GM12878 (cell line): ENCODE measurements at regions not wholly inside any gene's neighbourhood (a gene's known extent, or its start where the extent isn't known, plus 50 kb on each side); places are given as distances from the start of the nearest gene placed in this dataset.

ENCODE experiments used
- ATAC-seq: fragments of 200-7000 bp; cut with Tn5 transposase; 3 replicates; pipeline ENCODE4 v1.9.1; 2020; ENCODE audit warnings: mild to moderate bottlenecking, moderate library complexity
- BruUV-seq: library from RNA; stranded (reverse); fragments of 400-500 nt; replicated peaks from 2 replicates; lab custom pipeline; 2021; lab: Mats Ljungman, UMichigan
- CTCF ChIA-PET: fragments of 300-600 bp; sonication (Branson Sonifier 250); formaldehyde crosslinking; extraction: SDS; loops from one replicate; lab custom pipeline; 2021; ENCODE audit warnings: inconsistent platforms; lab: Yijun Ruan, JAX
- POLR2A ChIA-PET: fragments of 350-600 bp; formaldehyde crosslinking; extraction: SDS; loops from one replicate; lab custom pipeline; 2021; ENCODE audit warnings: inconsistent platforms; lab: Charles Lee
- RAD21 ChIA-PET: fragments of 300-600 bp; sonication (Branson Sonifier 250); formaldehyde crosslinking; loops from one replicate; lab custom pipeline; 2023; ENCODE audit warnings: antibody characterized with exemption; ENCODE audit not compliant: unreplicated experiment; lab: Charles Lee
- SMC1A ChIA-PET: fragments of 300-600 bp; sonication (Branson Sonifier 250); formaldehyde crosslinking; loops from one replicate; lab custom pipeline; 2023; ENCODE audit not compliant: unreplicated experiment, uncharacterized antibody; lab: Charles Lee
- DNase-seq: peaks from one replicate; pipeline ENCODE4 v3.0.0-alpha.2; 2011; ENCODE audit warnings: low read depth, low spot score
- FAIRE-seq: peaks from 3 replicates; lab custom pipeline; 2011; peaks lifted over from hg19 to GRCh38; lab: Jason Lieb, UNC
- H2AFZ ChIP-seq: 2 replicates; pipeline ENCODE4 v1.6.0; 2011; ENCODE audit warnings: low read depth, low read length, control low read depth; ENCODE audit not compliant: control insufficient read depth
- H3K27ac ChIP-seq: 2 replicates; pipeline ENCODE4 v1.5.1; 2011; ENCODE audit warnings: control low read depth; ENCODE audit not compliant: control insufficient read depth, insufficient read depth
- H3K27me3 ChIP-seq, 2 experiments: replicated peaks in 1 of 2; 2 replicates each; pipeline versions ENCODE4 v1.6.0 to v1.6.1; 2011; ENCODE audit warnings: low read length in 1 of 2; ENCODE audit not compliant: control insufficient read depth in 2 of 2, insufficient read depth in 2 of 2
- H3K36me3 ChIP-seq, 2 experiments: 2 replicates each; pipeline ENCODE4 v1.5.1; 2011; ENCODE audit warnings: low read length in 1 of 2; ENCODE audit not compliant: control insufficient read depth in 2 of 2, insufficient read depth in 2 of 2
- H3K4me1 ChIP-seq: 2 replicates; pipeline ENCODE4 v1.6.1; 2011; ENCODE audit warnings: mild to moderate bottlenecking, low read length, moderate library complexity, mixed read lengths; ENCODE audit not compliant: control insufficient read depth, insufficient read depth
- H3K4me2 ChIP-seq: 2 replicates; pipeline ENCODE4 v1.6.0; 2011; ENCODE audit warnings: control low read depth; ENCODE audit not compliant: control insufficient read depth, insufficient read depth
- H3K4me3 ChIP-seq: fragments of 200-600 bp; sonication (generic); 2 replicates; pipeline ENCODE4 v1.5.1; 2016
- H3K79me2 ChIP-seq: 2 replicates; pipeline ENCODE4 v1.6.0; 2011; ENCODE audit warnings: low read length; ENCODE audit not compliant: control insufficient read depth, insufficient read depth
- H3K9ac ChIP-seq: 2 replicates; pipeline ENCODE4 v1.8.0; 2011; ENCODE audit warnings: low read length, control low read depth, mixed read lengths; ENCODE audit not compliant: control insufficient read depth, insufficient read depth
- H3K9me3 ChIP-seq: replicated peaks from 3 replicates; pipeline ENCODE4 v1.5.1; 2011; ENCODE audit warnings: mild to moderate bottlenecking, low read length; ENCODE audit not compliant: control insufficient read depth, insufficient read depth
- H4K20me1 ChIP-seq: 2 replicates; pipeline ENCODE4 v1.6.0; 2011; ENCODE audit not compliant: control insufficient read depth, insufficient read depth
- ESRRA ChIP-seq: IDR thresholded peaks from 2 replicates; pipeline ENCODE4 v1.6.1; 2012; ENCODE audit warnings: mild to moderate bottlenecking, low read length, improper control_type of control experiment
- JUNB ChIP-seq: IDR thresholded peaks from 2 replicates; pipeline ENCODE4 v1.6.1; 2016; ENCODE audit warnings: antibody characterized with exemption, mild to moderate bottlenecking
- LARP7 ChIP-seq: fragments of 450-650 bp; IDR thresholded peaks from 2 replicates; pipeline ENCODE4 v1.6.1; 2017; ENCODE audit warnings: mild to moderate bottlenecking
- RAD21 ChIP-seq: IDR thresholded peaks from 2 replicates; pipeline ENCODE4 v1.6.1; 2011; ENCODE audit warnings: mild to moderate bottlenecking, low read depth, low read length, moderate library complexity; ENCODE audit not compliant: insufficient read depth
- SPI1 ChIP-seq: IDR thresholded peaks from 2 replicates; pipeline ENCODE4 v1.6.1; 2011; ENCODE audit warnings: low read depth, mild to moderate bottlenecking, low read length, moderate library complexity, borderline replicate concordance; ENCODE audit not compliant: insufficient read depth
- YY1 ChIP-seq: IDR thresholded peaks from 2 replicates; pipeline ENCODE4 v1.6.1; 2011; ENCODE audit warnings: low read depth, mild to moderate bottlenecking, low read length
- ZBTB40 ChIP-seq: fragments of 450-650 bp; IDR thresholded peaks from 2 replicates; pipeline ENCODE4 v1.6.1; 2016; ENCODE audit warnings: mild to moderate bottlenecking, moderate library complexity, borderline replicate concordance
- ZNF207 ChIP-seq: fragments of 450-650 bp; IDR thresholded peaks from 2 replicates; pipeline ENCODE4 v1.6.1; 2014; ENCODE audit warnings: antibody characterized with exemption, mild to moderate bottlenecking, borderline replicate concordance
- WGBS: methylation state at CpG from one replicate; pipeline ENCODE4 v1.1.6; 2016; ENCODE audit warnings: low lambda C conversion rate; ENCODE audit not compliant: insufficient replicate concordance, insufficient coverage; ENCODE audit errors: missing lambda C conversion rate; 5-methylcytosine and 5-hydroxymethylcytosine counted together
- in situ Hi-C: fragments of 300-500 bp; cut with MboI; formaldehyde crosslinking; loops from 9 replicates; pipeline ENCODE4 v1.14.3; 2018; ENCODE audit warnings: mixed read lengths
- intact Hi-C: fragments of 100-400 bp; cut with micrococcal nuclease; formaldehyde crosslinking; loops from one replicate; pipeline ENCODE4 v1.14.2; 2022; ENCODE audit not compliant: unreplicated experiment
- TF ChIP-seq, protein P1 (sequence below): fragments of 450-650 bp; formaldehyde crosslinking; IDR thresholded peaks from 2 replicates; pipeline ENCODE4 v1.5.0; 2022; ENCODE audit warnings: mild to moderate bottlenecking, missing genetic modification characterization
- TF ChIP-seq, protein P2 (sequence below): fragments of 450-650 bp; formaldehyde crosslinking; IDR thresholded peaks from 2 replicates; pipeline ENCODE4 v1.4.0; 2022; ENCODE audit warnings: mild to moderate bottlenecking, moderate library complexity

DNA sequence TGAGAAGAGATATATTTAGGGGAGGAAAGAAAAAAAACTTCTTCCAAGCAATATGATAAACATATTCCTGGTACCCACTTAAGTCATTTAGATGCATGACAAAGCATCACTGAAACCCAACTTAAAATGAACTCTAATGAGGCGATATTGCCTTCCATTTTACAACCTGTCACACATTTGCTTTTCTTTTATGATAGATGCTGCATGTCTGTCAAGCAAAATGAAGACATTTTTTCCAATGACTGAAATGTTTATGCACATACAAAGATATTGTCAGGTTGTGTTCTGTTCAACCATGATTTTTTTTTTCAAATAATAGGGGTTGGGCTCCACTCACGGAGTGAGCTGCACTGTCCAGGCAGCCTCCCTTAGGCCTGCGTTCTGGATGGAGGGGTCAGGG, 894.4 kb downstream of the SORCS3 start (continued):
- TF ChIP-seq, protein P1, sequence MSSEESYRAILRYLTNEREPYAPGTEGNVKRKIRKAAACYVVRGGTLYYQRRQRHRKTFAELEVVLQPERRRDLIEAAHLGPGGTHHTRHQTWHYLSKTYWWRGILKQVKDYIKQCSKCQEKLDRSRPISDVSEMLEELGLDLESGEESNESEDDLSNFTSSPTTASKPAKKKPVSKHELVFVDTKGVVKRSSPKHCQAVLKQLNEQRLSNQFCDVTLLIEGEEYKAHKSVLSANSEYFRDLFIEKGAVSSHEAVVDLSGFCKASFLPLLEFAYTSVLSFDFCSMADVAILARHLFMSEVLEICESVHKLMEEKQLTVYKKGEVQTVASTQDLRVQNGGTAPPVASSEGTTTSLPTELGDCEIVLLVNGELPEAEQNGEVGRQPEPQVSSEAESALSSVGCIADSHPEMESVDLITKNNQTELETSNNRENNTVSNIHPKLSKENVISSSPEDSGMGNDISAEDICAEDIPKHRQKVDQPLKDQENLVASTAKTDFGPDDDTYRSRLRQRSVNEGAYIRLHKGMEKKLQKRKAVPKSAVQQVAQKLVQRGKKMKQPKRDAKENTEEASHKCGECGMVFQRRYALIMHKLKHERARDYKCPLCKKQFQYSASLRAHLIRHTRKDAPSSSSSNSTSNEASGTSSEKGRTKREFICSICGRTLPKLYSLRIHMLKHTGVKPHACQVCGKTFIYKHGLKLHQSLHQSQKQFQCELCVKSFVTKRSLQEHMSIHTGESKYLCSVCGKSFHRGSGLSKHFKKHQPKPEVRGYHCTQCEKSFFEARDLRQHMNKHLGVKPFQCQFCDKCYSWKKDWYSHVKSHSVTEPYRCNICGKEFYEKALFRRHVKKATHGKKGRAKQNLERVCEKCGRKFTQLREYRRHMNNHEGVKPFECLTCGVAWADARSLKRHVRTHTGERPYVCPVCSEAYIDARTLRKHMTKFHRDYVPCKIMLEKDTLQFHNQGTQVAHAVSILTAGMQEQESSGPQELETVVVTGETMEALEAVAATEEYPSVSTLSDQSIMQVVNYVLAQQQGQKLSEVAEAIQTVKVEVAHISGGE (CRISPR knock-in tag): no peak
- no peak for TF ChIP-seq LARP7
- TF ChIP-seq JUNB: no peak

GRCh38 chr10:105534086-105534485, 893.0 kb downstream of the SORCS3 start:
- Histone ChIP-seq H3K4me2 (no peak overlapping the region), H3K27me3 (no peaks in the 10 kb centered on the region), H3K9me3 (no peaks in the 10 kb centered on the region), H3K4me1 (no peaks in the 10 kb centered on the region), H3K9ac (no peak overlapping the region), H3K79me2 (no peaks in the 10 kb centered on the region), H3K4me3 (no peak overlapping the region), H2AFZ (no peak overlapping the region), H4K20me1 (no peaks in the 10 kb centered on the region), H3K36me3 (no peaks in the 10 kb centered on the region), H3K27ac (no peak overlapping the region)
- no peak for FAIRE-seq
- ChIA-PET POLR2A (no interaction called here), RAD21 (no interaction called here), SMC1A (no interaction called here), CTCF (no interaction called here)
- in situ Hi-C loops (no loop called here), intact Hi-C loops (no loop called here)
- 0% methylated on average over 1 of the region's 1 CpG for WGBS
- no TSS peak for BruUV-seq
- ATAC-seq: no peak
- no peak for DNase-seq
- TF ChIP-seq RAD21: no peak
- no peak for TF ChIP-seq ESRRA
- TF ChIP-seq ZNF207: no peak
- TF ChIP-seq, protein P2, sequence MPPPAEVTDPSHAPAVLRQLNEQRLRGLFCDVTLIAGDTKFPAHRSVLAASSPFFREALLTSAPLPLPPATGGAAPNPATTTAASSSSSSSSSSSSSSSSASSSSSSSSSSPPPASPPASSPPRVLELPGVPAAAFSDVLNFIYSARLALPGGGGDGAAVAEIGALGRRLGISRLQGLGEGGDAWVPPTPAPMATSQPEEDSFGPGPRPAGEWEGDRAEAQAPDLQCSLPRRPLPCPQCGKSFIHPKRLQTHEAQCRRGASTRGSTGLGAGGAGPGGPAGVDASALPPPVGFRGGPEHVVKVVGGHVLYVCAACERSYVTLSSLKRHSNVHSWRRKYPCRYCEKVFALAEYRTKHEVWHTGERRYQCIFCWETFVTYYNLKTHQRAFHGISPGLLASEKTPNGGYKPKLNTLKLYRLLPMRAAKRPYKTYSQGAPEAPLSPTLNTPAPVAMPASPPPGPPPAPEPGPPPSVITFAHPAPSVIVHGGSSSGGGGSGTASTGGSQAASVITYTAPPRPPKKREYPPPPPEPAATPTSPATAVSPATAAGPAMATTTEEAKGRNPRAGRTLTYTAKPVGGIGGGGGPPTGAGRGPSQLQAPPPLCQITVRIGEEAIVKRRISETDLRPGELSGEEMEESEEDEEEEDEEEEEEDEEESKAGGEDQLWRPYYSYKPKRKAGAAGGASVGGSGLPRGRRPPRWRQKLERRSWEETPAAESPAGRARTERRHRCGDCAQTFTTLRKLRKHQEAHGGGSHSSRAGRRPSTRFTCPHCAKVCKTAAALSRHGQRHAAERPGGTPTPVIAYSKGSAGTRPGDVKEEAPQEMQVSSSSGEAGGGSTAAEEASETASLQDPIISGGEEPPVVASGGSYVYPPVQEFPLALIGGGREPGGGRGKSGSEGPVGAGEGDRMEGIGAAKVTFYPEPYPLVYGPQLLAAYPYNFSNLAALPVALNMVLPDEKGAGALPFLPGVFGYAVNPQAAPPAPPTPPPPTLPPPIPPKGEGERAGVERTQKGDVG: no peak
- TF ChIP-seq YY1: no peak
- TF ChIP-seq SPI1: no peak
- TF ChIP-seq ZBTB40: no peak
